ENCODE measurements at regions not wholly inside any gene's neighbourhood (a gene's known extent, or its start where the extent isn't known, plus 50 kb on each side); places are given as distances from the start of the nearest gene placed in this dataset.

DNA sequence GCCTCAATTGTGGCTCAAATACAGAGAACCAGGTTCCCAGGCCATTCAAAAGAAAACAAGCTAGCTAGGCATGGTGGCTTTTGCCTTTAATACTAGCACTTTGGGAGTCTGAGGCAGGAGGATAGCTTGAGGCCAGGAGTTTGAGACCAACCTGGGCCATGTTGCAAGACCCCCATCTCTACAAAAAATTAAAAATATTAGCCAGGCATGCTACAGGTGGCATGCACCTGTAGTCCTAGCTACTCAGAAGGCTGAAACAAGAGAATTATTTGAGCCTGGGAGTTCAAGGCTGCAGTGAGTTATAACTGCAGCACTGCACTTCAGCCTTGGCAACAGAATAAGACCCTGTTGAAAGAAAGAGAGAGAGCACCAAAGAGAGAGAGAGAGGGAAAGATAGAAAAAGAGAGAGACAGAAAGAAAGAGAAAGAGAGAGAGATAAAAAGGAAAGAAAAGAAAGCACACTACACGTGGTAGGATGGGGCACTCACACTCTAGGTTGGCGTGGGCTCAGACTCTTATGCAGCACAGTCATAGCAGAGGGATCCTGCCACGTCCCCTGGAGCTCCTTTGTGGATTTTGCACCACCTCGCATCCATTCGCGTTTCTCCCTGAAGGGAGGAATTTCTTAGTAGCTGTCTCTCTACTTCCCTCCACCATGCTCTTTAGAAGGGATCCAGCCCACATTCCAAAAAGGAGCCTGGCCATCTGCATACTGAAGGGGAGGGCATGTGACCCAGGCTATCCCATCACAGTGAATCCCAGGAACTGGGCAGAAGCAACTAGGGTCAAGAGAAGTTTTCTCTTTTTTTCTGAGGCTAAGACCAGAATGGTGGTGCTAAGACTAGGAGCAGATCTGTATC lies 789.9 kb downstream of the UQCRFS1 start:
- WGBS (ENCODE audit: insufficient coverage, insufficient read length): no CpG with 5 or more reads among the region's 6 CpGs
- no peak for DNase-seq (ENCODE audit: low read depth, low spot score)
- no peaks in the 10 kb centered on the region for H3K9me3 ChIP-seq (ENCODE audit: control insufficient read depth, insufficient read depth, low read length)
- no peak overlapping the region for H3K27ac ChIP-seq (ENCODE audit: low read length)
- no peaks in the 10 kb centered on the region for H3K36me3 ChIP-seq (ENCODE audit: control insufficient read depth, insufficient read depth, low read length)
- H3K4me1 ChIP-seq (ENCODE audit: control insufficient read depth, insufficient read depth, low read length): peaks cover 3% of the 10 kb centered on the region
- no peaks in the 10 kb centered on the region for H3K27me3 ChIP-seq (ENCODE audit: control insufficient read depth, insufficient read depth, low read length)
- H3K4me3 ChIP-seq (ENCODE audit: low read length): no peak overlapping the region

GRCh38 chr19:28422046-28422445 lies 790.9 kb downstream of the UQCRFS1 start:
- WGBS (ENCODE audit: insufficient coverage, insufficient read length): no CpG with 5 or more reads among the region's 7 CpGs
- Histone ChIP-seq H3K36me3 (ENCODE audit: control insufficient read depth, insufficient read depth, low read length) (no peaks in the 10 kb centered on the region), H3K27me3 (ENCODE audit: control insufficient read depth, insufficient read depth, low read length) (no peaks in the 10 kb centered on the region), H3K27ac (ENCODE audit: low read length) (no peak overlapping the region), H3K4me3 (ENCODE audit: low read length) (no peak overlapping the region), H3K9me3 (ENCODE audit: control insufficient read depth, insufficient read depth, low read length) (no peaks in the 10 kb centered on the region), H3K4me1 (ENCODE audit: control insufficient read depth, insufficient read depth, low read length) (peaks cover 3% of the 10 kb centered on the region)
- no peak for DNase-seq (ENCODE audit: low read depth, low spot score)

GRCh38 chr19:28420811-28421550 lies 792.0 kb downstream of the UQCRFS1 start:
- H3K4me3 ChIP-seq (ENCODE audit: low read length): no peak overlapping the region
- H3K27ac ChIP-seq (ENCODE audit: low read length): no peak overlapping the region
- no CpG with 5 or more reads among the region's 13 CpGs for WGBS (ENCODE audit: insufficient coverage, insufficient read length)

DNA sequence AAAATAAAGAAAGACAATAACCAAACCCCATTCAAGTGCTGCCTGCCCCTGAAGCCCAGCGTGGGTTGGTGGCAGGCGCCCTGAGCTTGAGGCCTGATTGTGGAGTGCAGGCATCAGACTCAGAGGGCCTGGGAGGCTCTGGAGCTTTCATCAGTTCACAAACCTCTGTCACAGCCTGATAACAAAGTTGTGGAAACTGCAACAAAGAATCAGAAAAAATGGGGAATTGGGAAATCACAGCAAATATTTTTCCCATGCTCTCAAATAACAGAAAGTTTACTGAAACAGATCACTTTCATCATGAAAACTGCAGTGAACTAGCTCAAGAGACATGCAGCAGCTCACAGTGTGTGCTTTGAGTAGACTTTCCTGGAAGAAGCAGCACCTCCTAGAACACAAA lies 793.6 kb downstream of the UQCRFS1 start:
- Histone ChIP-seq H3K36me3 (ENCODE audit: control insufficient read depth, insufficient read depth, low read length) (no peaks in the 10 kb centered on the region), H3K27ac (ENCODE audit: low read length) (no peak overlapping the region), H3K4me3 (ENCODE audit: low read length) (no peak overlapping the region), H3K4me1 (ENCODE audit: control insufficient read depth, insufficient read depth, low read length) (peaks cover 3% of the 10 kb centered on the region), H3K9me3 (ENCODE audit: control insufficient read depth, insufficient read depth, low read length) (no peaks in the 10 kb centered on the region), H3K27me3 (ENCODE audit: control insufficient read depth, insufficient read depth, low read length) (no peaks in the 10 kb centered on the region)
- no CpG with 5 or more reads among the region's 2 CpGs for WGBS (ENCODE audit: insufficient coverage, insufficient read length)
- no peak for DNase-seq (ENCODE audit: low read depth, low spot score)

More at GRCh38 chr19:28420811-28421550, 792.0 kb downstream of the UQCRFS1 start:
- peaks cover 3% of the 10 kb centered on the region for H3K4me1 ChIP-seq (ENCODE audit: control insufficient read depth, insufficient read depth, low read length)
- no peaks in the 10 kb centered on the region for H3K36me3 ChIP-seq (ENCODE audit: control insufficient read depth, insufficient read depth, low read length)
- no peak for DNase-seq (ENCODE audit: low read depth, low spot score)
- H3K27me3 ChIP-seq (ENCODE audit: control insufficient read depth, insufficient read depth, low read length): no peaks in the 10 kb centered on the region
- H3K9me3 ChIP-seq (ENCODE audit: control insufficient read depth, insufficient read depth, low read length): no peaks in the 10 kb centered on the region

DNA sequence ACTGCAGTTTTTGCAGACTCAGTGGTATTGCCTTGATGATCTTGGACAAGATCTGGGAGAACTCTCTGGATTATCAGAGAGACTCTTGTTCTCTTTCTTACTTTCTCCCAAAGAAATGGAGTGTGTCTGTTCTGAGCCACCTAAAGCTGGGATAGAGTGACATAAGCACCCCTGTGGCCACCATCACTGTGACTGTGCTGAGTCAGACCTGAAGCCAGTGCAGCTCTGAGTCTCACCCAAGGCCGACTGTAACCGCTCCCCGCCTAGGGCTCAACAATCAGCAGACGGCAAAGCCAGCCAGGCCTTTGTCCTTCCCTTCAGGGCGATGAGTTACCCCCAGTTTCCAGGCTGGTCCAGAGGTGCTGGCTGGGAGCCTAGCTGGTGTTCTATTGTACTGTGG lies 795.6 kb downstream of the UQCRFS1 start:
- no peaks in the 10 kb centered on the region for H3K4me1 ChIP-seq (ENCODE audit: control insufficient read depth, insufficient read depth, low read length)
- no peaks in the 10 kb centered on the region for H3K9me3 ChIP-seq (ENCODE audit: control insufficient read depth, insufficient read depth, low read length)
- no peaks in the 10 kb centered on the region for H3K27me3 ChIP-seq (ENCODE audit: control insufficient read depth, insufficient read depth, low read length)
- DNase-seq (ENCODE audit: low read depth, low spot score): no peak
- H3K4me3 ChIP-seq (ENCODE audit: low read length): no peak overlapping the region
- H3K27ac ChIP-seq (ENCODE audit: low read length): no peak overlapping the region
- H3K36me3 ChIP-seq (ENCODE audit: control insufficient read depth, insufficient read depth, low read length): no peaks in the 10 kb centered on the region
- WGBS (ENCODE audit: insufficient coverage, insufficient read length): no CpG with 5 or more reads among the region's 5 CpGs

- DNase-seq (ENCODE audit: low read depth, low spot score): no peak
- Histone ChIP-seq H3K9me3 (ENCODE audit: control insufficient read depth, insufficient read depth, low read length) (no peaks in the 10 kb centered on the region), H3K36me3 (ENCODE audit: control insufficient read depth, insufficient read depth, low read length) (no peaks in the 10 kb centered on the region), H3K4me1 (ENCODE audit: control insufficient read depth, insufficient read depth, low read length) (no peaks in the 10 kb centered on the region), H3K27me3 (ENCODE audit: control insufficient read depth, insufficient read depth, low read length) (no peaks in the 10 kb centered on the region), H3K27ac (ENCODE audit: low read length) (no peak overlapping the region), H3K4me3 (ENCODE audit: low read length) (no peak overlapping the region)
- WGBS (ENCODE audit: insufficient coverage, insufficient read length): no CpG with 5 or more reads among the region's 1 CpG
Observed at GRCh38 chr19:28416245-28416644, 796.7 kb downstream of the UQCRFS1 start.

DNA sequence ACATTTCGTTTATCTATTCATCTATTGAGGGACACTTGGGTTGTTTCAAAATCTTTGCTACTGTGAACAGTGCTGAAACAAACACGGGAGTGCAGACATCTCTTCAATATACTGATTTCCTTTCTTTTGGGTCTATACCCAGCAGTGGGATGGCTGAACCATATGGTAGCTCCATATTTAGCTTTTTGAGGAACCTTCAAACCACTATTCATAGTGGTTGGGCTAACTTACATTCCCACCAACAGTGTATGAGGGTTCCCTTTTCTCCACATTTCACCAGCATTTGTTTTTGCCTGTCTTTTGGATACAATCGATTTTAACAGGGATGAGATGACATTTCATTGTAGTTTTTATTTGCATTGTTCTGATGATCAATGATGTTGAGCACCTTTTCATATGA lies 798.2 kb downstream of the UQCRFS1 start:
- Histone ChIP-seq H3K27me3 (ENCODE audit: control insufficient read depth, insufficient read depth, low read length) (no peaks in the 10 kb centered on the region), H3K36me3 (ENCODE audit: control insufficient read depth, insufficient read depth, low read length) (no peaks in the 10 kb centered on the region), H3K27ac (ENCODE audit: low read length) (no peak overlapping the region), H3K4me3 (ENCODE audit: low read length) (no peak overlapping the region), H3K9me3 (ENCODE audit: control insufficient read depth, insufficient read depth, low read length) (no peaks in the 10 kb centered on the region), H3K4me1 (ENCODE audit: control insufficient read depth, insufficient read depth, low read length) (no peaks in the 10 kb centered on the region)
- WGBS (ENCODE audit: insufficient coverage, insufficient read length): no CpG with 5 or more reads among the region's 3 CpGs
- no peak for DNase-seq (ENCODE audit: low read depth, low spot score)

GRCh38 chr19:28409859-28410258 lies 803.1 kb downstream of the UQCRFS1 start:
- Histone ChIP-seq H3K36me3 (ENCODE audit: control insufficient read depth, insufficient read depth, low read length) (no peaks in the 10 kb centered on the region), H3K9me3 (ENCODE audit: control insufficient read depth, insufficient read depth, low read length) (no peaks in the 10 kb centered on the region), H3K4me1 (ENCODE audit: control insufficient read depth, insufficient read depth, low read length) (no peaks in the 10 kb centered on the region), H3K4me3 (ENCODE audit: low read length) (no peak overlapping the region), H3K27me3 (ENCODE audit: control insufficient read depth, insufficient read depth, low read length) (no peaks in the 10 kb centered on the region), H3K27ac (ENCODE audit: low read length) (no peak overlapping the region)
- DNase-seq (ENCODE audit: low read depth, low spot score): no peak
- no CpG with 5 or more reads among the region's 5 CpGs for WGBS (ENCODE audit: insufficient coverage, insufficient read length)

DNA sequence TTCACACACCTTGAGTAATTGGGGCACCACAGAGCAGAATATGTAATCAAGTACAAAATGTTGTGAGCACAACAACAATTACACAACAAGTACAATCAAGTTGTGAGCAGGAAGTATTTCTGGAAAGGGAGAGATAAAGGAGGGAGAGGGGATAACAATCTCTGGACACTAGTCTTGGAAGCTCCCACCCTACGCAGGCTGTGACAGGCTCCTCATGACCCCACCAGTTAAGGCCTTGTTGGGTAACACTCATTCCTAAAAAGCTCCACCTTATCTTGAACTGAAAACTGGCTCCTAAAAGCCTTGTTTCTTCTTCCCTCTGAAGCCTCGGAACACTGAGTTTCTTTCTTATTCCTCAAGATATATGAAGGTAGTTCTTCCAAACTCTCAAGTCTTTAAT lies 806.0 kb downstream of the UQCRFS1 start:
- no peak overlapping the region for H3K27ac ChIP-seq (ENCODE audit: low read length)
- H3K36me3 ChIP-seq (ENCODE audit: control insufficient read depth, insufficient read depth, low read length): no peaks in the 10 kb centered on the region
- H3K4me3 ChIP-seq (ENCODE audit: low read length): no peak overlapping the region
- no peaks in the 10 kb centered on the region for H3K9me3 ChIP-seq (ENCODE audit: control insufficient read depth, insufficient read depth, low read length)
- H3K27me3 ChIP-seq (ENCODE audit: control insufficient read depth, insufficient read depth, low read length): no peaks in the 10 kb centered on the region
- H3K4me1 ChIP-seq (ENCODE audit: control insufficient read depth, insufficient read depth, low read length): 0 out of 2 replicates have a peak, but pooled peaks cover 1% of the 10 kb centered on the region
- WGBS (ENCODE audit: insufficient coverage, insufficient read length): no CpG with 5 or more reads among the region's 2 CpGs
- no peak for DNase-seq (ENCODE audit: low read depth, low spot score)

GRCh38 chr19:28405346-28405742 lies 807.6 kb downstream of the UQCRFS1 start:
- Histone ChIP-seq H3K4me1 (ENCODE audit: control insufficient read depth, insufficient read depth, low read length) (0 out of 2 replicates have a peak, but pooled peaks cover 1% of the 10 kb centered on the region), H3K27ac (ENCODE audit: low read length) (no peak overlapping the region), H3K9me3 (ENCODE audit: control insufficient read depth, insufficient read depth, low read length) (no peaks in the 10 kb centered on the region), H3K27me3 (ENCODE audit: control insufficient read depth, insufficient read depth, low read length) (no peaks in the 10 kb centered on the region), H3K36me3 (ENCODE audit: control insufficient read depth, insufficient read depth, low read length) (no peaks in the 10 kb centered on the region), H3K4me3 (ENCODE audit: low read length) (no peak overlapping the region)
- no peak for DNase-seq (ENCODE audit: low read depth, low spot score)
- no CpG with 5 or more reads among the region's 13 CpGs for WGBS (ENCODE audit: insufficient coverage, insufficient read length)

Measured in iPS DF 6.9 (cell line).